Panc1 (cell line): ENCODE measurements at regions not wholly inside any gene's neighbourhood (a gene's known extent, or its start where the extent isn't known, plus 50 kb on each side); places are given as distances from the start of the nearest gene placed in this dataset.

Source experiments
- ATAC-seq: fragments of 200-7000 bp; cut with Tn5 transposase; 2 replicates; pipeline ENCODE4 v1.9.1; 2020; ENCODE audit warnings: mild to moderate bottlenecking, moderate library complexity
- BruUV-seq: library from RNA; stranded (reverse); fragments of 400-500 nt; replicated peaks from 2 replicates; lab custom pipeline; 2021; lab: Mats Ljungman, UMichigan
- CTCF ChIA-PET: fragments of 300-600 bp; sonication (Branson Sonifier 250); formaldehyde crosslinking; loops from one replicate; lab custom pipeline; 2022; ENCODE audit warnings: antibody characterized with exemption; lab: Charles Lee
- POLR2A ChIA-PET: fragments of 300-600 bp; sonication (Branson Sonifier 250); formaldehyde crosslinking; loops from one replicate; lab custom pipeline; 2022; ENCODE audit warnings: antibody characterized with exemption; lab: Charles Lee
- DNase-seq: peaks from one replicate; pipeline ENCODE4 v3.0.0-alpha.2; 2010; ENCODE audit warnings: low read depth, low spot score
- H3K27ac ChIP-seq: 2 replicates; pipeline ENCODE4 v1.5.1; 2011; ENCODE audit warnings: mild to moderate bottlenecking, low read length, inconsistent platforms
- H3K27me3 ChIP-seq: fragments of 200-500 bp; sonication (Bioruptor generic); 2 replicates; pipeline ENCODE4 v1.6.0; 2014; ENCODE audit warnings: low read length, inconsistent platforms; ENCODE audit not compliant: control insufficient read depth, insufficient read depth
- H3K36me3 ChIP-seq: fragments of 200-500 bp; sonication (Bioruptor generic); 2 replicates; pipeline ENCODE4 v1.5.1; 2014; ENCODE audit warnings: inconsistent platforms, mild to moderate bottlenecking, low read length, moderate library complexity; ENCODE audit not compliant: control insufficient read depth, insufficient read depth
- H3K4me1 ChIP-seq: 2 replicates; pipeline ENCODE4 v1.5.1; 2011; ENCODE audit warnings: inconsistent platforms, mild to moderate bottlenecking, low read length, moderate library complexity; ENCODE audit not compliant: control insufficient read depth, insufficient read depth
- H3K4me3 ChIP-seq, 2 experiments: 2 replicates each; pipeline ENCODE4 v1.5.1; 2011 to 2012; ENCODE audit warnings: low read depth in 2 of 2, low read length in 2 of 2, mild to moderate bottlenecking in 2 of 2, inconsistent platforms in 1 of 2, moderate library complexity in 1 of 2
- H3K9me3 ChIP-seq: fragments of 200-500 bp; sonication (Bioruptor generic); 2 replicates; pipeline ENCODE4 v1.5.1; 2014; ENCODE audit warnings: low read depth, mild to moderate bottlenecking, inconsistent platforms, low read length, moderate library complexity; ENCODE audit not compliant: control insufficient read depth, insufficient read depth
- CTCF ChIP-seq: fragments of 450-650 bp; IDR thresholded peaks from 2 replicates; pipeline ENCODE4 v1.5.1; 2017; ENCODE audit warnings: mild to moderate bottlenecking
- POLR2AphosphoS5 ChIP-seq: IDR thresholded peaks from 2 replicates; pipeline ENCODE4 v1.6.1; 2012; ENCODE audit warnings: mild to moderate bottlenecking, low read depth, low read length, moderate library complexity
- REST ChIP-seq, 2 experiments: IDR thresholded peaks; 2 replicates each; pipeline ENCODE4 v1.6.1; 2011 to 2012; ENCODE audit warnings: low read depth in 2 of 2, control low read depth in 1 of 2, low read length in 1 of 2, mild to moderate bottlenecking in 1 of 2, moderate library complexity in 1 of 2; ENCODE audit not compliant: insufficient read depth in 1 of 2
- SIN3A ChIP-seq: IDR thresholded peaks from 2 replicates; pipeline ENCODE4 v1.6.1; 2012; ENCODE audit warnings: low read depth, mild to moderate bottlenecking, low read length, moderate library complexity, borderline replicate concordance; ENCODE audit not compliant: insufficient read depth
- TCF7L2 ChIP-seq: IDR thresholded peaks from 2 replicates; pipeline ENCODE4 v1.6.1; 2011; ENCODE audit warnings: mild to moderate bottlenecking, low read depth, low read length, inconsistent platforms
- in situ Hi-C: cut with HindIII; loops from 2 replicates; pipeline ENCODE4 v1.10.0; 2016; ENCODE audit warnings: low sequenced_read_pairs, low pct_unique_long_range_greater_than_20kb
- intact Hi-C: fragments of 100-400 bp; cut with micrococcal nuclease; formaldehyde crosslinking; loops from one replicate; pipeline ENCODE4 v1.10.0; 2022; ENCODE audit not compliant: unreplicated experiment

GRCh38 chrX:39451046-39451445 is 646.7 kb downstream of the BCOR start:
- intact Hi-C loops: no loop called here
- H3K27me3 ChIP-seq: no peaks in the 10 kb centered on the region
- H3K4me1 ChIP-seq: no peaks in the 10 kb centered on the region
- DNase-seq (no peak), ATAC-seq (no peak)
- ChIA-PET POLR2A (no interaction called here), CTCF (no interaction called here)
- H3K36me3 ChIP-seq: no peaks in the 10 kb centered on the region
- H3K4me3 ChIP-seq: no peak overlapping the region
- BruUV-seq: no TSS peak
- in situ Hi-C loops: no loop called here
- H3K9me3 ChIP-seq: no peaks in the 10 kb centered on the region
- no peak for TF ChIP-seq REST (IDR thresholded peaks at IDR 0.05; ENCODE audit: insufficient read depth in 1 of 2, low read depth in 2 of 2, low read length in 1 of 2)
- no peak overlapping the region for H3K27ac ChIP-seq

- in situ Hi-C loops: no loop called here
Measured at GRCh38 chrX:39452401-39452800, 645.4 kb downstream of the BCOR start.

More at GRCh38 chrX:39452401-39452800, 645.4 kb downstream of the BCOR start:
- intact Hi-C loops: no loop called here
- BruUV-seq: no TSS peak
- Histone ChIP-seq H3K27me3 (no peaks in the 10 kb centered on the region), H3K9me3 (no peaks in the 10 kb centered on the region), H3K36me3 (no peaks in the 10 kb centered on the region), H3K4me1 (no peaks in the 10 kb centered on the region), H3K4me3 (no peak overlapping the region), H3K27ac (no peak overlapping the region)
- no peak for ATAC-seq
- CTCF ChIA-PET: no interaction called here
- DNase-seq: no peak
- TF ChIP-seq REST (IDR thresholded peaks at IDR 0.05; ENCODE audit: insufficient read depth in 1 of 2, low read depth in 2 of 2, low read length in 1 of 2) (no peak), TCF7L2 (no peak), POLR2AphosphoS5 (no peak), SIN3A (no peak), CTCF (no peak)
- POLR2A ChIA-PET: no interaction called here
